ENCODE measurements at regions not wholly inside any gene's neighbourhood (a gene's known extent, or its start where the extent isn't known, plus 50 kb on each side); places are given as distances from the start of the nearest gene placed in this dataset.

DNA sequence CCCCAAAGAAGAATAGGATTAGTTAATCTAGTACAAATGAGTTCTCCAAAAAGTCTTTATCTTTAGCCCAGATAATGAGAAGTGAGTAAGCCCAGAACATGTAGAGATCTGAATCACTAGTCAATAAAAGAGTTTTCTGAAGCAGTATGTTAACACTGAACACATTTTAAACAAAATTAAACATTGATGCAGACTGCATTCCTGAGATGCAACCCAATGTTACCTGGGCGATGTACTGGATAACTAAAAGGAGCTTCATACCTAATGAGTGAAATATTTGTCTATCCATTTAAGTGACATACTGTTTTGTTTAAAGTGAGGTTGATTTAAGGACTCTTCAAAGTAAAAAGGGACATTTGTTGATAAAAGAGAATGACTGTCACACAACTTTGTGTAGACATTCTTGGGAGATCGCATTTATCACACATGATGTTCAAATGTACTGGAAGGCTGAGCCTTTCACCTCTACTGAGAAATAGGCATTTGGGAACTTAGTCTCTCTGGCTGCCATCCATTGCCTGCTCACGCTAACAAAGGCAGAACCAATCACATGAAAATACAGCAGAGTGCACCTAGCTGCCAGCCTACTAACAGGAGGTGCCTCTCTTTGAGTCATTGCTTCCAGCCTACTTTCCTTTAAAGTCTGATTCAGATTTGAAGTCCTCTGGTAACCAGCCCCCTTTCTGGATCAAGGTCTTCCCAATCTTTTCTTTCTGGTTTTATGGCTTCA is 287.7 kb downstream of the BTG1 start:
- 76 to 100% methylated on average over 2 to 3 of the region's 3 CpGs for WGBS, 2 donors (ENCODE audit: low coverage in 1 of 2)
- no peak overlapping the region for H3K4me3 ChIP-seq
- H3K4me1 ChIP-seq, result peaks cover 3 to 7% (median 5%) of the 10 kb centered on the region in 3 donors
- TF ChIP-seq POLR2AphosphoS5 (IDR thresholded peaks at IDR 0.05) (no peak), EP300 (IDR thresholded peaks at IDR 0.05) (no peak), CTCF (IDR thresholded peaks at IDR 0.05) (no peak), POLR2A (IDR thresholded peaks at IDR 0.05) (no peak)
- no peaks in the 10 kb centered on the region for H3K9me3 ChIP-seq
- H3K36me3 ChIP-seq, result no peaks in the 10 kb centered on the region
- no peak overlapping the region for H3K27ac ChIP-seq
- ATAC-seq, result no peak
- no peaks in the 10 kb centered on the region for H3K27me3 ChIP-seq

GRCh38 chr12:91854725-91855124 is 290.9 kb downstream of the BTG1 start:
- H3K27me3 ChIP-seq, result no peaks in the 10 kb centered on the region
- H3K36me3 ChIP-seq, result no peaks in the 10 kb centered on the region
- H3K9me3 ChIP-seq, result no peaks in the 10 kb centered on the region
- no peak overlapping the region for H3K4me3 ChIP-seq
- 0% methylated on average over 1 of the region's 1 CpG for WGBS, 2 donors (ENCODE audit: low coverage in 1 of 2)
- H3K27ac ChIP-seq, result peak overlapping the region; percentile 43 to 68 (median 61)
- no peak for TF ChIP-seq EP300 (IDR thresholded peaks at IDR 0.05)
- no peak for TF ChIP-seq CTCF (IDR thresholded peaks at IDR 0.05)
- peak; percentile 91 for TF ChIP-seq POLR2AphosphoS5 (IDR thresholded peaks at IDR 0.05)
- ATAC-seq, result peak; percentile 94
- H3K4me1 ChIP-seq, result peaks cover 3 to 11% (median 5%) of the 10 kb centered on the region in 3 donors

GRCh38 chr12:91853350-91854127 is 292.1 kb downstream of the BTG1 start:
- no peaks in the 10 kb centered on the region for H3K9me3 ChIP-seq
- no peak overlapping the region for H3K27ac ChIP-seq
- peaks cover 3 to 11% (median 5%) of the 10 kb centered on the region in 3 donors for H3K4me1 ChIP-seq
- H3K36me3 ChIP-seq, result no peaks in the 10 kb centered on the region
- H3K27me3 ChIP-seq, result no peaks in the 10 kb centered on the region
- no peak for ATAC-seq
- WGBS, 2 donors (ENCODE audit: low coverage in 1 of 2), result 82 to 84% methylated on average over 5 of the region's 5 CpGs
- no peak overlapping the region for H3K4me3 ChIP-seq
- TF ChIP-seq CTCF (IDR thresholded peaks at IDR 0.05) (no peak), EP300 (IDR thresholded peaks at IDR 0.05) (no peak)

DNA sequence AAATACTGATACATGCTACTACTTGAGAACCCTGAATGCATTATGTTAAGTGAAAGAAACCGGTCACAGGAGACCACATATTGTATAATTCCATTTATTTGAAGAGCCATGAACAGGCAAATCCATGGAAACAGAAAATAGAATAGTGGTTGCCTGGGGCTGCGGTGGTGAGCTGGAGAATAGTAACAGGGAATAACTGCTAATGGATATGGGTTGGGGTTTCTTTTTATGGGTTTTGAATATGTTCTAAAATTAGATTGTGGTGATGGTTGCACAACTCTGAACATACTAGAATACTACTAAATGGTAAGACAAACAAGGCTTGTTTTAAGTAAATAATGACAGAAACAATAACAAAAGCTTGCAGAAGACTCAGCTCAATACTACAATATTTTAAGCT is 293.0 kb downstream of the BTG1 start:
- WGBS, 2 donors (ENCODE audit: low coverage in 1 of 2), result 77 to 86% methylated on average over 2 of the region's 2 CpGs

More for the DNA sequence above, 293.0 kb downstream of the BTG1 start:
- peaks cover 3 to 11% (median 5%) of the 10 kb centered on the region in 3 donors for H3K4me1 ChIP-seq
- no peaks in the 10 kb centered on the region for H3K9me3 ChIP-seq
- no peak for ATAC-seq
- no peak overlapping the region for H3K4me3 ChIP-seq
- TF ChIP-seq CTCF (IDR thresholded peaks at IDR 0.05) (no peak), POLR2A (IDR thresholded peaks at IDR 0.05) (no peak), EP300 (IDR thresholded peaks at IDR 0.05) (no peak), POLR2AphosphoS5 (IDR thresholded peaks at IDR 0.05) (no peak)
- no peaks in the 10 kb centered on the region for H3K36me3 ChIP-seq
- H3K27ac ChIP-seq, result no peak overlapping the region
- no peaks in the 10 kb centered on the region for H3K27me3 ChIP-seq
